Neural crest cell (in vitro differentiated cells): ENCODE measurements at regions not wholly inside any gene's neighbourhood (a gene's known extent, or its start where the extent isn't known, plus 50 kb on each side); places are given as distances from the start of the nearest gene placed in this dataset.

ENCODE experiments used
- DNase-seq: peaks from one replicate; pipeline ENCODE4 v3.0.0; 2021; ENCODE audit warnings: low read depth, mixed read lengths, low spot score
- H3K27ac Mint-ChIP-seq: one replicate; pipeline ENCODE4 v1.8.0; 2021; ENCODE audit warnings: mild to moderate bottlenecking, mixed read lengths; ENCODE audit not compliant: unreplicated experiment
- H3K27me3 Mint-ChIP-seq: 2 replicates; pipeline ENCODE4 v1.8.0; 2021; ENCODE audit warnings: low read depth, mild to moderate bottlenecking, mixed read lengths
- H3K36me3 Mint-ChIP-seq: 2 replicates; pipeline ENCODE4 v1.8.0; 2021; ENCODE audit warnings: low read depth, mild to moderate bottlenecking, mixed read lengths
- H3K4me1 Mint-ChIP-seq: 2 replicates; pipeline ENCODE4 v1.8.0; 2021; ENCODE audit warnings: mixed read lengths
- H3K4me3 Mint-ChIP-seq: one replicate; pipeline ENCODE4 v1.8.0; 2021; ENCODE audit warnings: mild to moderate bottlenecking, mixed read lengths
- H3K9me3 Mint-ChIP-seq: 2 replicates; pipeline ENCODE4 v1.8.0; 2021; ENCODE audit warnings: mixed read lengths
- CTCF ChIP-seq: fragments of 200-600 bp; sonication (generic); conservative IDR thresholded peaks from 2 replicates; pipeline ENCODE4 v1.5.0; 2021; ENCODE audit warnings: antibody characterized with exemption, mild to moderate bottlenecking

GRCh38 chr12:87883806-87884205 lies 145.4 kb downstream of the C12orf50 start:
- no peak overlapping the region for H3K4me3 Mint-ChIP-seq
- H3K4me1 Mint-ChIP-seq = peaks cover 5% of the 10 kb centered on the region
- H3K27ac Mint-ChIP-seq = peak overlapping the region; percentile 57
- TF ChIP-seq CTCF = no peak
- no peaks in the 10 kb centered on the region for H3K36me3 Mint-ChIP-seq
- no peaks in the 10 kb centered on the region for H3K9me3 Mint-ChIP-seq
- DNase-seq = no peak
- no peaks in the 10 kb centered on the region for H3K27me3 Mint-ChIP-seq

GRCh38 chr12:87879141-87879540 lies 150.1 kb downstream of the C12orf50 start:
- DNase-seq = no peak
- no peak overlapping the region for H3K4me3 Mint-ChIP-seq
- no peaks in the 10 kb centered on the region for H3K27me3 Mint-ChIP-seq
- no peaks in the 10 kb centered on the region for H3K36me3 Mint-ChIP-seq
- peaks cover 2% of the 10 kb centered on the region for H3K9me3 Mint-ChIP-seq
- TF ChIP-seq CTCF = no peak
- H3K4me1 Mint-ChIP-seq = peaks cover 5% of the 10 kb centered on the region
- H3K27ac Mint-ChIP-seq = no peak overlapping the region

GRCh38 chr12:87870493-87871460 lies 158.4 kb downstream of the C12orf50 start:
- Mint-ChIP-seq H3K4me1 (peaks cover 20% of the 10 kb centered on the region), H3K27ac (peak overlapping the region; percentile 9), H3K36me3 (no peaks in the 10 kb centered on the region), H3K4me3 (no peak overlapping the region), H3K27me3 (no peaks in the 10 kb centered on the region), H3K9me3 (no peaks in the 10 kb centered on the region)
- DNase-seq = no peak
- TF ChIP-seq CTCF = no peak

GRCh38 chr12:87870061-87870460 lies 159.1 kb downstream of the C12orf50 start:
- no peak overlapping the region for H3K27ac Mint-ChIP-seq
- no peak for DNase-seq
- no peak overlapping the region for H3K4me3 Mint-ChIP-seq
- no peaks in the 10 kb centered on the region for H3K9me3 Mint-ChIP-seq
- TF ChIP-seq CTCF = no peak
- H3K4me1 Mint-ChIP-seq = peaks cover 20% of the 10 kb centered on the region
- H3K27me3 Mint-ChIP-seq = no peaks in the 10 kb centered on the region
- no peaks in the 10 kb centered on the region for H3K36me3 Mint-ChIP-seq

GRCh38 chr12:87866578-87867292 lies 162.5 kb downstream of the C12orf50 start:
- Mint-ChIP-seq H3K27ac (no peak overlapping the region), H3K27me3 (no peaks in the 10 kb centered on the region), H3K9me3 (no peaks in the 10 kb centered on the region), H3K36me3 (no peaks in the 10 kb centered on the region), H3K4me1 (peaks cover 20% of the 10 kb centered on the region), H3K4me3 (no peak overlapping the region)
- peak; percentile 51 for TF ChIP-seq CTCF
- no peak for DNase-seq
